ENCODE measurements at regions not wholly inside any gene's neighbourhood (a gene's known extent, or its start where the extent isn't known, plus 50 kb on each side); places are given as distances from the start of the nearest gene placed in this dataset.

DNA sequence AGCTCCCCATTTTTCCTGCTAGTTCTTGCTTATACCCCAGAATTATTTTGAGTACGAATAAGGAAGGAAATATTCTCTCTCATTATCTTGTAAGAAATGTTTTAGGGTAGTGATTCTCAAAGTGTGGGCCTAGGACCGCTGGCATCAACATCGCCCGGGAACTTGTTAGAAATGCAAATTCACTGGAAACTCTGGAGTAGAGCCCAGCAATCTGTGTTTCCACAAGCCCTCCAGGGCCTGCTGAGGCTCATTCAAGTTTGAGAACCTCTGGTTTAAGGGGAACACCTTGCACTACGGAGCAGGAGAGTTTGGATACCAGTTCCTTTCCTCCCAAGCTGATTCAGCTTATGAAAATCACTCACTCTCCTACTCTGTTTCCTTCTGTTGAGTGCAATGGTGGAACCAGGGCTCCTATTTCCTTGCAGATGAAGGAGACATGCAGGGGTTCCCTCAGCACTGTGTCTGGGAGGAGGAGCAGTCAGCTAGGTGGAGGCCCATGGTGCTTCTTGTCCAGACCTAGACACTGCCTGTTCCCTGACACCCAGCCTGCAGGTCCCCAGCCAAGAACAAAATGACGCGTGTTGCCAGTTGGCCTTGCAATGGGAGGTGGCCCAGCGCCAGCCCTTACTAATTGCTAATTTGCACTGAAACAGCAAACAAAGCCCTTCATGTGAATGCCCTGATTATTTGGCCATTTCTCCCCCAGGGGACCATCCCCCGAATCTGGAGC lies 68.5 kb downstream of the CYTL1 start:
- POLR2A ChIA-PET, result interaction anchor here (0.6 kb wide), 1 partner anchor 1431 kb away, joined by 3 read pairs; no protein-coding TSS in a partner anchor
- no peaks in the 10 kb centered on the region for H3K4me1 ChIP-seq (replicated peaks in 1 of 2; ENCODE audit: control insufficient read depth in 2 of 2, insufficient read depth in 2 of 2, low read length in 2 of 2)
- no TSS peak for BruUV-seq (replicated peaks)
- no peaks in the 10 kb centered on the region for H3K36me3 ChIP-seq (ENCODE audit: control insufficient read depth, insufficient read depth, low read length)
- peaks cover 6 to 12% of the 10 kb centered on the region in 2 experiments; a peak in 3 of 5 replicates for H3K27me3 ChIP-seq (ENCODE audit: control insufficient read depth in 2 of 2, insufficient read depth in 2 of 2, low read length in 2 of 2)
- no peak overlapping the region for H3K27ac ChIP-seq (ENCODE audit: extremely low read depth, low read depth, low read length)
- under 1% methylated on average over 8 of the region's 9 CpGs for WGBS (ENCODE audit: insufficient coverage, low coverage, missing lambda C conversion rate)
- no peak overlapping the region for H3K9ac ChIP-seq (ENCODE audit: insufficient read depth in 1 of 2, low read depth in 2 of 2, low read length in 2 of 2)
- FAIRE-seq (no peak), DNase-seq (ENCODE audit: extremely low read depth in 1 of 4, low spot score in 3 of 4) (no peak), ATAC-seq (no peak)
- CTCF ChIA-PET (ENCODE audit: low intra/inter-chr PET ratio), result no interaction called here
- H3K4me2 ChIP-seq (ENCODE audit: insufficient read depth, low read length), result no peak overlapping the region
- intact Hi-C loops (cut with micrococcal nuclease) (no loop called here), in situ Hi-C loops (cut with MboI) (no loop called here)
- no peak overlapping the region for H2AFZ ChIP-seq (ENCODE audit: low read depth, low read length)
- no peaks in the 10 kb centered on the region for H4K20me1 ChIP-seq (replicated peaks; ENCODE audit: control insufficient read depth, insufficient read depth, low read length)
- no peak overlapping the region for H3K4me3 ChIP-seq
- no peak for TF ChIP-seq RBBP5 (IDR thresholded peaks at IDR 0.05; ENCODE audit: borderline replicate concordance, insufficient read depth, low read length, poor library complexity, severe bottlenecking)
- no peak for TF ChIP-seq BMI1 (IDR thresholded peaks at IDR 0.05; ENCODE audit: low read length)
- no peak for TF ChIP-seq SAFB2 (IDR thresholded peaks at IDR 0.05; ENCODE audit: borderline replicate concordance, low read depth, low read length, severe bottlenecking)
- no peak for TF ChIP-seq FOXP1 (CRISPR knock-in tag; IDR thresholded peaks at IDR 0.05)
- no peak for TF ChIP-seq BCOR (IDR thresholded peaks at IDR 0.05)
- TF ChIP-seq JUN (IDR thresholded peaks at IDR 0.05; ENCODE audit: borderline replicate concordance, low read depth, low read length), result no peak
- TF ChIP-seq JUN (CRISPR knock-in tag; IDR thresholded peaks at IDR 0.05; ENCODE audit: borderline replicate concordance), result no peak
- TF ChIP-seq STAG1 (CRISPR knock-in tag; IDR thresholded peaks at IDR 0.05; ENCODE audit: borderline replicate concordance), result no peak
- no peak for TF ChIP-seq GTF2A2 (tag; IDR thresholded peaks at IDR 0.05)
- TF ChIP-seq ARID4B (CRISPR knock-in tag; IDR thresholded peaks at IDR 0.05), result no peak
- TF ChIP-seq POLR2AphosphoS5 (IDR thresholded peaks at IDR 0.05; ENCODE audit: control insufficient read depth, insufficient read depth, low read depth, low read length), result no peak
- TF ChIP-seq FOXK1 (CRISPR knock-in tag; IDR thresholded peaks at IDR 0.05; ENCODE audit: borderline replicate concordance), result no peak
- no peak for TF ChIP-seq ZNF778 (CRISPR knock-in tag; IDR thresholded peaks at IDR 0.05)
- no peak for TF ChIP-seq ZNF644 (tag; IDR thresholded peaks at IDR 0.05; ENCODE audit: low read depth)
- TF ChIP-seq PHB2 (IDR thresholded peaks at IDR 0.05; ENCODE audit: low read depth), result no peak
- no peak for TF ChIP-seq CEBPG (CRISPR knock-in tag; IDR thresholded peaks at IDR 0.05)
- no peak for TF ChIP-seq CEBPG (tag; conservative IDR thresholded peaks at IDR 0.05 in 1 of 2, IDR thresholded peaks at IDR 0.05 in 1 of 2)
- no peak for TF ChIP-seq ZKSCAN3 (CRISPR knock-in tag; IDR thresholded peaks at IDR 0.05)
- no peak for TF ChIP-seq ZC3H11A (IDR thresholded peaks at IDR 0.05; ENCODE audit: low read depth, low read length)
- no peaks in the 10 kb centered on the region for H3K9me3 ChIP-seq (replicated peaks; ENCODE audit: control insufficient read depth, insufficient read depth, low read depth, low read length)
- no peaks in the 10 kb centered on the region for H3K9me1 ChIP-seq (ENCODE audit: control insufficient read depth, insufficient read depth, low read length)
- no peaks in the 10 kb centered on the region for H3K79me2 ChIP-seq (ENCODE audit: control insufficient read depth, insufficient read depth, low read length)

All from K562 (cell line).